Caki2 (cell line): ENCODE measurements at regions not wholly inside any gene's neighbourhood (a gene's known extent, or its start where the extent isn't known, plus 50 kb on each side); places are given as distances from the start of the nearest gene placed in this dataset.
"Not testable (repeated sequence)": the region's sequence is repeated elsewhere in the genome, so short reads cannot be mapped to it uniquely, and the experiment has no call there.

ENCODE experiments used
- DNase-seq: peaks from one replicate; pipeline ENCODE4 v3.0.0-alpha.2; 2015; ENCODE audit warnings: low read depth
- in situ Hi-C: cut with HindIII; loops from 2 replicates; pipeline ENCODE4 v1.10.0; 2016; ENCODE audit warnings: low sequenced_read_pairs, low pct_unique_long_range_greater_than_20kb, mixed read lengths

DNA sequence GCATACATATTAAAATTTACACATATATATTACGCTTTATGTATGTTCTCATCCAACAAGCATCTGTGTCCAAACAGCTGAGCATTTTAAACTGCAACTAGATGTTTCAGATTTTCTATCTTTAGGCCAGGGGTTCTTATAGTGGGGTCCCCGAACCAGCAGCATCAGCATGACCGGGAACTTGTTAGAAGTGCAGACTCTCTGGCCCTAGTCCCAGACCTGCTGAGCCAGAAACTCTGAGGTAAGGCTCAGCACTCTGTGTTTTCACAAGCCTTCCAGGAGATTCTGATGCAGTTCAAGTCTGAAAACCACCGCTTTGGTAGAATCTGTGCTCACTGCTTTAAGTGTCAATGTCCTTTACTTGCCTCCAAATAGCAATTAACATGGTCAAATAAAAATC is 266.2 kb upstream of the CASK start:
- in situ Hi-C loops, result no loop called here
- DNase-seq, result no peak

DNA sequence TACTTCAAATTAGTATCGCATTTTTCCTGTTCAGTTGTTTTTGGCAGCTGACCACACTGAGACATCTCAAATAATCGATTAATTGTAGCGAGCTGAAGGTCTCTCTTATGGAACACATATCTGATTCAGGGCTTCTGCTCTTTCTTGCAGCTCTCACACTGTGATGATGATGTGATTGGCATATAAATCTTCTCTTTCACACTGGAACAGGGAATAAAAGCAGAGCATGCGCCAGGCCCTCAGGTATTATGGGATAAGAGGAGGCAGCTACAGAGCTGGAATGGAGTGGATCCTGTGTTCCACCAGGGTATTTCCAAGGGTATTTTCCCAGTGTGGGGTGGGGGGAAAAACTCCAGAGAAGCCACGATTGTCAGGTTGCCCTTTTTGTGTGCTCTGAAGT is 265.4 kb upstream of the CASK start:
- DNase-seq, result no peak
- in situ Hi-C loops, result no loop called here

DNA sequence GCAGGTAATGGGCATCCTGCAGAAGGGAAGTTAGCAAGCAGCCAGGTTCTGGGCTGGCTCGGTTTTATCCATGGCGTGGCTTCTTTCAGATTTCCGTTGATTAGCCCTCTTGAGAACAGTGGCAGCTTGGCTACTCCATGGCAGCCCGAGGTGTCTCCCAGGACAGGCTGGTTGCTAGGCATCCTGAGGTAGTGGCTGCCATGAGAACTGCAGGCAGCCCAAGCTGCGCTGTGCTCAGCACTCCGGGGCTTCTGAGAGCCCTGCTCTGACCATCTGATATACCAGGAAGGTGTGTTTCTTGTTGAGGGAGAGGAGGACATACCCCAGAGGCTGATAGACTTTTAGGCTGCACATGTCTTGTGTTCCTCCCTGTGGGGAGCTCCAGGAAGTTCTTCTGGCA is 253.4 kb upstream of the CASK start:
- in situ Hi-C loops, result no loop called here

DNA sequence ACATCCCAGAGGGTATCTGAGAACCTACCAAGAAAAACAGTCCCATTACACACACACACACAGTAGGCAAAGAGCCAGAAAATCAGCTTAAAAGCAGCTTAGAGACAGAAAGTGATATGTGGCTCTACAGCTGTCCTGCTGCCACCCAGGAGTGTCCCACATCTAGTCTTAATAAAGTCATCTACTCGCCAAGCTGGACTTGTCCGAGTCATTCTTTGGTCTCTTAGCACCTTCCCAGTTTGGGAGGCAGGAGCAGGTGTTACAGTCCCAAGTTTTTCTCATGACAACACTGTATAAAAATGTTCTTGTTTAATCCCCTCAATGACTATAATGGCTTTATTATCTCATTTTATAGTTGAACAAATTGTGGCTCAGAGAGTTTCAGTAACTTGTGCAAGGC is 252.5 kb upstream of the CASK start:
- no peak for DNase-seq
- in situ Hi-C loops, result no loop called here

More for the DNA sequence above, 253.4 kb upstream of the CASK start:
- no peak for DNase-seq

DNA sequence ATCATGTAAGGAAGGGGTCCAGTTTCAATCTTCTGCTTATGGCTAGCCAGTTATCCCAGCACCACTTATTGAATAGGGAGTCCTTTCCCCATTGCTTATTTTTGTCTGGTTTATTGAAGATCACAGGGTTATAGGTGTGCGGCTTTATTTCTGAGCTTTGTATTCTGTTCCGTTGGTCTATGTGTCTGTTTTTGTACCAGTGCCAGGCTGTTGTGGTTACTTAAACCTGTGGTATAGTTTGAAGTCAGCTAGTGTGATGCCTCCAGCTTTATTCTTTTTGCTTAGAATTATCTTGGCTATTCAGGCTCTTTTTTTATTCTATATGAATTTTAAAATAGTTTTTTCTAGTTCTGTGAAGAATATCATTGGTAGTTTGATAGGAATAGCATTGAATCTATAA is 234.6 kb upstream of the CASK start:
- DNase-seq, in situ Hi-C loops: not testable (repeated sequence)

DNA sequence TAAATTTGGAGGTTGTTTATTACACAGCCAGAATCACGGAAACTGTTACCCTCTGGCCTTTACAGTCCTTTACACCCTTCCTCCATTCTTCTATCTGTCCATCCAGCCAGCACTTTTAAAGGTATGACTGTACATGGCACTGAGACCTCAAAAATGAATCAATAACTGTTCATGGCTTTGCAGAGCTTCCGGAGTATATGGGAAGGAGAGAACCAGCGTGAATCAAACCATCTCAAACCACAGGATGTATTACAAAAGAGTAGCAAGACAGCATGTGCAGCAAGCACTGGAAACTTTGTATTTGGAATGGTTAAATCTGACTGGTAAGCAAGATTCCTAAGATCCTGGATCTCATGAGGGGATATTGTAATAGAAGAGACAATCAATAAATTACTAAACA is 228.5 kb upstream of the CASK start:
- DNase-seq, result no peak
- in situ Hi-C loops, result no loop called here

DNA sequence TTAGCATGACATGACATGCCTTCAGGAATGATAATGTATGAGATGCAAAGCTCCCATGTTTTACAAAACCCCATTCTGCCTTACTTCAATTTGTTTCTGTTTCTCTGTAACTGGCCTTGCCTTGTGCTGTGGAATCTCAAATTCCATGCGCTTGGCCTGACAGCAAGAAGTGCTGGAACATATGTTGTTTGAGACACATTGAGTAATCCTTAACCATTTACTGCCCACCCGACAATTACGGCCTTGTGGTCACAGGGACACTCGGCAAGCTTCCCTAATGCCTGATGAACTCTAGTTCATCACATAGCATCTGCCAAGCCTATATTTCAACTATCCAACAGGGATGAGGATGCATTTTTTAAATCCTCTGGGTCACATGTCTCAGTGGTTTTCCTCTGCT is 226.4 kb upstream of the CASK start:
- in situ Hi-C loops, result no loop called here
- DNase-seq, result no peak

DNA sequence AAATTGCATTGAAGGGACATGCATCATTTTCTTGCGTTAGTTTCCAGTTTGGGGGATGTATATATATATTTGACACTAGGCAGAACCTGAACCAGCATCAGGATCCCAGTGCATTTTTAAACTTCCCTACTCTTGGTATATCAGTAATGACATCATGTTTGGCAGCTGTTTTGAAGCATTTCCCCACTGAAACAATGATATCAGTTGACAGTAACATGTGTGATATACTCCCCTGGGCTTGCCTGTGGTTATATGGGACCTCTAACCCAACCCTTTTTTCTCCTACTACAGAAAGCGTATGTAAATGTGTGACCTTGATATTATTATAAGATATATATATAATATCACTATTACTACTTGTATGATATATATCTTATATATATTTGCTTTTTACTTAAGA is 225.9 kb upstream of the CASK start:
- DNase-seq, result no peak
- in situ Hi-C loops, result no loop called here

DNA sequence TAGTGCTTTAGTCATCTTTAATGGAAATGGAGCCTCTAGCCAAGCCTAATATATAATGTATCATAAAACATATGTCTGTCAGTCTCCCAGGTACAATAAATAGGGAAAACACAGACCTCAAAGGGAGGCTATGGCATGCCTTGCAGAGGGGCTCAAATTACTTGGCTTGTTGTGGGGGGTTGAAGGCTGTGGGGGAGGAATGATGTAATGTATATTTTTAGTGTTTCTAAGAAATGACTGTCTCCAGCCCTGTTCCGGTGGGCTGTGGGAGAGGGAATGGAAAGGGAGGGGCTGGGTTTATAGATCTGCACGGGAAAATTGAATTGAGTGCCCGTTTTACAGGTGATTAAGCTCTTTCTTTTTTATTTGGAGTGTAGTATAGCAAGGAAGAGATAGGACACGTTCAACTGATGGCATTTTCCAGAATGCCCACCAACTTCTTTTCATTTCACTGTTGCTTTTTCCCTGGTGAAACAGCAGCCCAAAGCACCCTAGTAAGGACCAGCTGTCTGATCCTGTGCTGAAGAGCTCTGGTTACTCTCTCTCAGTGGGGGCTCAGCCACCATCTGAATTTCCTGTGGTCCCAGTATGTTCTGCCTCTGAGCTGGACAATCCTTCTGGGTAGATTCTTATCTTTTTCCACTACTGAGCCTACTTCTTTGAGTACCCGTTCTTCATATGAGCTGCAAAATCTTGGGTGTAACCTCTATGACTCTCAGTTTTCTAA is 220.7 kb upstream of the CASK start:
- no peak for DNase-seq
- in situ Hi-C loops, result no loop called here

DNA sequence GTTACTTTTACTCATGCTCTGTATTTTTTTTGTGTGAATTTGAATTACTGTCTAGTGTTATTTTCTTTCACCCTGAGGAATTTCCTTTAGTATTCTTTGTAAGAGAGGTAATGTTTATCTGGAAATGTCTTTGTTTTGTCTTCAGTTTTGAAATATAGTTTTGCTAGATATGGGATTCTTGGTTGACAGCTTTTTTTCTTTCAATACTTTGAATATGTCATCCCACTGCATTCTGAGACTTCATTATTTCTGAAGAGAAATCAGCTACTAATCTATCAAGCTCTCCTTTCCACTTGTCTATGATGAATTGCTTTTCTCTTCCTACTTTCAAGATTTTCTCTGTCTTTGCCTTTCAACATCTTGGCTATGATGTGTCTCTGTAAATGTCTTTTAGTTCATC is 217.0 kb upstream of the CASK start:
- in situ Hi-C loops, result no loop called here
- DNase-seq, result no peak

DNA sequence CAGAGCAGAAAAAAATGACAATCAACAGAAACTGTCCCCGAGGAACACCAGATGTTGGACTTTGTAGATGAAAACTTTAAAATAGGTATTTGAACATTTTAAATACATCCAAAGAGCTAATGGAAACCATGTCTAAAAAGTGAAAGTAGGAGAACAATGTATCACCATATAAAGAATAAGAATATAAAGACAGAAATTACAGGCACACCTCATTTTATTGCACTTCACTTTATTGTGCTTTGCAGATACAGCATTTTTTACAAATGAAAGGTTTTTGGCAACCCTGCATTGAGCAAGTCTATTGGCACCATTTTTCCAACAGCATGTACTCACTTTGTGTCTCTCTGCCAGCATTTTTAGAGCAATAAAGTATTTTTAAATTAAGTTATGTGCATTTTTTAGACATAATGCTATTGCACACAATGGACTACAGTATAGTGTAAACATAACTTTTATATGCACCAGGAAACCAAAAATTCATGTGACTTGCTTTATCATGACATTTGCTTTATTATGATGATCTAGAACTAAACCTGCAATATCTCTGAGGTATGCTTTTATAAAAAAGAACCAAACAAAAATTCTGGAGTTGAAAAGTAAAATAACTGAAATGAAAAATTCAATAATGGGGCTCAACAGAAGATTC is 212.4 kb upstream of the CASK start:
- DNase-seq, result no peak
- in situ Hi-C loops, result no loop called here

DNA sequence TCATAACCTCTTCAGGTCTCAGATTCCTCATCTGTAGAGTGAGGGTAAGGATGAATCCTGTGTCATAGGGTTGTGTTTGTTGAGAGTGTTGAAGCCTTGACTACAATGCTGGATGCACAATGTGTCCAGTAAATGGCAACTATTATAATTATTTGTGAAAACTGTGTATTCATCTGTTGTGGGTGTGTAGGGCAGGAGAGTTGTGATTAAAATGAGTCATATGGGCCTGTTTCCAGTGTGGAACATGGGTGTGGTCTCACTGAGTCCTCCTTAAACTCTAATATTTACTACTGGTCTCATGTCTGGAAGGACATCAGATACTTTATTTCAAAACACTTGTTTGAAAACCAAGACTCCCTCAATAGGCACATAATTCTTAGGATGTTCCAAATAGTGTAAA is 208.5 kb upstream of the CASK start:
- no peak for DNase-seq
- in situ Hi-C loops, result no loop called here

DNA sequence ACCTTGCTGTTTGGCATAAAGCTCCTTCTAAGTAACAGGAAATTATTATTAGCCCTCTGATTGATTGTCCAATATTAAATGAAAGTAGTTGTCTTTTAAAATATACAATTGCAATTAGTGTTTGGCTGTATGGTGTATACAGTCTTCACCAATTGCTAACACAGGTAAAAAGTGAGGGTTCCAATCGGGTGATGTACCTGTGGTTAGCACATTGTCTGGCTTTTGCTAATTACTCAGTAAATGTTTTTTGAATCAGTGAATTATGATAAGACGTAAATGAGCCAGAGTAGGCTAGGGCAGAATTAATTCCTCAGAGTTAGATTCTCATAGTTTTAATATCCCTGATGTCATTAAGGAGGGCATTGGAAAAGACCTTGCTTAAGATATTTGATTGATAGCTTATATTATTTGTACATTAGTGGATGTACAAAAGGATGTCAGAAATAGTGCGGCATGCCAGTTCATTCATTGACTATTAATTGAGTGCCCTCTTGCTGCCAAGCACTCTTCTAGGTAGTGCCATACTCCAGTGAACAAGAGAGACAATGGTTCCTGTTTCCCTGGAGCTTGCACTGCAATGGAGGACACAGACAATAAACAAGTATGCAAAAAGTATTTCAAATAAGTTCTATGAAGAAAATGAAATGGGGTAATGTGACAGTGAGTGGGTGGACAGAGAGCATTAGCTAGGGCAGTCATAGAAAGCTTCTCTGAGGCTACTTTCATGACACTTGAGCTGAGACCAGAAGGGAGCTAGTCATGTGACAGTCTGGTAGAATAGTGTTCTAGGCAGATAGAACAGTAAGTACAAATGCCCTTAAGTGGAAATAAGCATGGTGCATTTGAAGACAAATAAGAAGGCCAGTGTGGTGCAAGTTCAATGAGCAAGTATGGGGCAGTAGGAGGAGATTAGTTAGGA is 205.9 kb upstream of the CASK start:
- in situ Hi-C loops, result no loop called here
- DNase-seq, result no peak

DNA sequence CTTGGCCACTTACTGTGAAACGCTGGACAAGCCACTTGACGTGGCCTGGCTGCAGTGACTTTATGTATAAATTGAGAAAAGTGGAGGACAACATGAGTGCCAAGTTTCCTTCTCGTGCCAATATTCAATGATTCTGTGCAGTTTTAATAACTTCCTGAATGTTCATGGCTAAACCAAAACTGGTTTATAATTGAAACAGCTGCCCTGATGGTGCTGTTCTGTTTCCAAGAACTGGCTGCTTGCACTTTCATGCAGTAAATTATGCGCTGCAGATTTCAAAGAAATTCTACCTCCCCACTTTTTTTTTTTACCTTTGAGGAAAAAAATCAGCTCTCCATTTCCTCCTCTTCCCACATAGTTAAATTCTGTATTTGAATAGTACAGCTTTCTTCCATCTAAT is 205.2 kb upstream of the CASK start:
- in situ Hi-C loops, result no loop called here
- no peak for DNase-seq

DNA sequence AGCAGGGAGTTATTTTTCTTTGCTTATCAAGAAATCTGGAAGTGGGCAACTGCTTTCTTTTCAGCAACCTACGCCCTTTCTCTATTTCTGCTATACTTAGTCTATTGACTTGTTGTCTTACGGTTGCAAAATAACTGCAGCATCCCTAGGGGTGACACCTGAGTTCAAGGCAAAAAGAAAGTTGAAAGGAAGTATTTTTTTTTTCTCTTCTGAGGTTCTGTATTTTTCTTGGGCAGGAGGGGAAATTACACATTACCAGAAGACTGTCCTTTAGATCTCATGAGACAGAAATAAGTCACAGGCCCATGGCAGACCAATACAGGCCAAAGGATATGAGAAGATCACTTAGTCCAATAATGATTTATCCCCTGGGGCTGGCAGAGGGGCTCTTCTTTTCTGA is 204.7 kb upstream of the CASK start:
- no peak for DNase-seq
- in situ Hi-C loops, result no loop called here

DNA sequence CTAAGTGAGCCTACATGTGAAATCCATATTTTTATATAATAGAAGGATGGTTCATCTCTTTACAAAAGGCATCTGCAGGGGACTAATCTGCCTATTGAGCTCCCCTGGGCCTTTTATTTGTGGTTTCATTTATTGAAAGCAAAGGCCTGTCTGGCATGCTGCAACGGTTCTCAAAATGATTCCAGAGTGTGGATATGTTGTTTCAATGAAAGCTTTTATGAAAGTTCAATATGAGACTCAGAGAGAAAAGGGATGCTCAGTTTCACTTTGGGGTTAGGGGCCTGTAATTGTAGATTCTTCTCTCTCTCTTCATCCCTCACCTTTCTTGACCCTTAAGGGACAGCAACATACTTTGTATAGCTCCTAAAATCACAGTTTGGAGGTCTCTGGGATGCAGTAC is 204.2 kb upstream of the CASK start:
- no peak for DNase-seq
- in situ Hi-C loops, result no loop called here

DNA sequence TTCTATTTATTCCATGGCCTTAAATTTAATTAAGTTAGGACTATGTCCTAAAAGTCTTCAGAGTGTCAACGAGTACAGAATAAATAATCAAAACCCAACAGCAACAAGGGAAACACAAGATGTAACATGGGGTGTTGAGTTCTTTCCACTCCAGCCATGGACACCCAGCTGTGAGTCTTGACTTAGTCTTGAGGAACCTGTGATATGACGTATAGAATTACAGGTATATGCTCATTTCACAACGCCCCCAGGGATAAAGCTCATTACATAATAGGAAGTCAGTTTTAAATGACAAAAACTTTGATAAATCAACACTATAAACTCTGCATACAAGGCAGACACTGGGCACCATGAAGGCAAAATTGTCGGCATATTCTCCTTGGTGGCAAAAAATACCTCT is 200.0 kb upstream of the CASK start:
- no peak for DNase-seq
- in situ Hi-C loops, result no loop called here

DNA sequence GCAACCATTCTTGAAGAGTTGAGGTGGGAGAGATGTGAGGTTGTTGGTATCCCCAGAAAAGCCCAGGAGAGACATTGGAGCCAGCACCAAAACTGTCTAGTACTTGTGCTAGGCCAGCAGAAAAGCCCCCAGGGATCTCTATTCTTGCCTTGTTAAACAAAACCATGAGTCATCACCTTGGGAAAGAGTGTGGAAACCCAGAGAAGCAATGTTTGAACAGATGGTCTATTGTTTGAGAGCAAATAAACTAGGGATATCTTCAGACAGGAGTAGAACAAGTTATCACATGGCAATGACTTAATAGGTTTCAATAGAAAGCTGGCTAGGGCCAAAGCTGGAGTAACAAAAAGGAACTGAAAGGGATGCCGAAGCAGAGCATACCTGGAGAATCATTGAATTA is 195.7 kb upstream of the CASK start:
- in situ Hi-C loops, result no loop called here
- DNase-seq, result peak; percentile 53

DNA sequence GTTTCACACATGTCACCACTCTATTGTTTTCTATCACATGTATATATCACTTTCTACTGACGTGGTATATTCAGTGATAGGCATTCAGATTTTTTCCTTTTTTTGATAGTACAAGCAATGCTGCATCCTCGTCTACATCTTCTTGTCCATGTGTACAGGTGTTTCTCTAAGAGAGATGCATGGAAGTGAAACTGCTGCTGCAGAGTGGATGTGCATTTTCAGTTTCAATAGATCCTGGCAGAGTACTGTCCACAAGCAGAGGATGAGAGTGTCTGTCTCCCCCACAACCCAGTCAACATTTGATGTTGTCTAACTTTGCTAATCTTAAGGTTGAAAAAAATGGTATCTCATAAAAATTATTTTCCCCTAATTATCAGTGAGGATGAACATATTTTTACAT is 194.0 kb upstream of the CASK start:
- no peak for DNase-seq
- in situ Hi-C loops, result no loop called here
